H1 (cell line): ENCODE measurements at regions not wholly inside any gene's neighbourhood (a gene's known extent, or its start where the extent isn't known, plus 50 kb on each side); places are given as distances from the start of the nearest gene placed in this dataset.

Experiments
- CTCF ChIP-seq, 3 experiments: IDR thresholded peaks; 1 replicate in 2 of 3; 2 replicates in 1 of 3; pipeline versions ENCODE4 v1.5.1 to v1.6.1; 2011; ENCODE audit warnings: low read length in 3 of 3, mild to moderate bottlenecking in 3 of 3, inconsistent platforms in 2 of 3, low read depth in 1 of 3, moderate library complexity in 1 of 3; ENCODE audit not compliant: insufficient read depth in 1 of 3; ENCODE audit errors: control extremely low read depth in 1 of 3
- PHF8 ChIP-seq: fragments of 200-600 bp; sonication (generic); conservative IDR thresholded peaks from 2 replicates; pipeline ENCODE4 v1.7.1; 2012; ENCODE audit warnings: low read depth, mild to moderate bottlenecking, inconsistent platforms, low read length, moderate library complexity
- ZNF274 ChIP-seq: IDR thresholded peaks from 2 replicates; pipeline ENCODE4 v1.7.0; 2012; ENCODE audit warnings: low read length, borderline replicate concordance; ENCODE audit errors: extremely low read depth

GRCh38 chr19:27652281-27652680, 1560.7 kb downstream of the UQCRFS1 start:
- TF ChIP-seq CTCF (IDR thresholded peaks at IDR 0.05; ENCODE audit: control extremely low read depth in 1 of 3, insufficient read depth in 1 of 3, low read depth in 1 of 3, low read length in 3 of 3) (no peak), ZNF274 (no peak), PHF8 (no peak)
